ENCODE measurements at regions not wholly inside any gene's neighbourhood (a gene's known extent, or its start where the extent isn't known, plus 50 kb on each side); places are given as distances from the start of the nearest gene placed in this dataset.
"Not testable (repeated sequence)": the region's sequence is repeated elsewhere in the genome, so short reads cannot be mapped to it uniquely, and the experiment has no call there.

DNA sequence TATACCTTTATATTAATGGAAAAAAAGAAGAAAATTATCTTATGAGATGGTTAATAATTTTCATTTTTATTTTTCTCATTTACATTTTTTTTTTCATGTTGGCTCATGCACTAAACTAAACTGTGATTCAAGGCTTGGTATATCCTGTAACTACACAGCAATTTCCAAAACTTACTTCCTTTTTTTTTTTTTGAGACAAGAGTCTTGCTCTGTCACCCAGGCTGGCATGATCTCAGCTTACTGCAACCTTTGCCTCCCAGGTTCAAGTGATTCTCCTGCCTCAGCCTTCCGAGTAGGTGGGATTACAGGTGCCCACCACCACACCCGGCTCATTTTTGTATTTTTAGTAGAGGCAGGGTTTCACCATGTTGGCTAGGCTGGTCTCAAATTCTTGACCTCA, 224.9 kb upstream of the FANCL start:
- TF ChIP-seq, protein P1, sequence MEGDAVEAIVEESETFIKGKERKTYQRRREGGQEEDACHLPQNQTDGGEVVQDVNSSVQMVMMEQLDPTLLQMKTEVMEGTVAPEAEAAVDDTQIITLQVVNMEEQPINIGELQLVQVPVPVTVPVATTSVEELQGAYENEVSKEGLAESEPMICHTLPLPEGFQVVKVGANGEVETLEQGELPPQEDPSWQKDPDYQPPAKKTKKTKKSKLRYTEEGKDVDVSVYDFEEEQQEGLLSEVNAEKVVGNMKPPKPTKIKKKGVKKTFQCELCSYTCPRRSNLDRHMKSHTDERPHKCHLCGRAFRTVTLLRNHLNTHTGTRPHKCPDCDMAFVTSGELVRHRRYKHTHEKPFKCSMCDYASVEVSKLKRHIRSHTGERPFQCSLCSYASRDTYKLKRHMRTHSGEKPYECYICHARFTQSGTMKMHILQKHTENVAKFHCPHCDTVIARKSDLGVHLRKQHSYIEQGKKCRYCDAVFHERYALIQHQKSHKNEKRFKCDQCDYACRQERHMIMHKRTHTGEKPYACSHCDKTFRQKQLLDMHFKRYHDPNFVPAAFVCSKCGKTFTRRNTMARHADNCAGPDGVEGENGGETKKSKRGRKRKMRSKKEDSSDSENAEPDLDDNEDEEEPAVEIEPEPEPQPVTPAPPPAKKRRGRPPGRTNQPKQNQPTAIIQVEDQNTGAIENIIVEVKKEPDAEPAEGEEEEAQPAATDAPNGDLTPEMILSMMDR (IDR thresholded peaks at IDR 0.05), result not testable (repeated sequence)
- not testable (repeated sequence) for TF ChIP-seq POLR2A, POLR2AphosphoS5 (IDR thresholded peaks at IDR 0.05)

Measured in transverse colon (tissue), 4 donors.